GM18498 (cell line): ENCODE measurements at regions not wholly inside any gene's neighbourhood (a gene's known extent, or its start where the extent isn't known, plus 50 kb on each side); places are given as distances from the start of the nearest gene placed in this dataset.

Experiments used
- ATAC-seq: cut with Tn5 transposase; IDR thresholded peaks from one replicate; pipeline ENCODE4 v1.9.1; 2021; ENCODE audit warnings: mild to moderate bottlenecking, moderate library complexity; ENCODE audit not compliant: unreplicated experiment

- ATAC-seq: no peak
These were observed 182.6 kb upstream of the RNF32 start for GRCh38 chr7:156458011-156458410.

- ATAC-seq: no peak
These were observed 184.0 kb upstream of the RNF32 start for GRCh38 chr7:156456503-156457115.

GRCh38 chr7:156456032-156456431, 184.5 kb upstream of the RNF32 start:
- ATAC-seq: no peak

- ATAC-seq: no peak
These were observed 190.1 kb upstream of the RNF32 start for GRCh38 chr7:156450473-156450872.

- ATAC-seq: no peak
These were observed 191.7 kb upstream of the RNF32 start for GRCh38 chr7:156448918-156449317.

- no peak for ATAC-seq
These were observed 193.6 kb upstream of the RNF32 start for GRCh38 chr7:156446990-156447389.

- ATAC-seq: no peak
These were observed 194.4 kb upstream of the RNF32 start for GRCh38 chr7:156445997-156446761.

GRCh38 chr7:156442516-156442915, 198.1 kb upstream of the RNF32 start:
- no peak for ATAC-seq

GRCh38 chr7:156440456-156440855, 200.1 kb upstream of the RNF32 start:
- no peak for ATAC-seq

GRCh38 chr7:156438011-156438410, 202.6 kb upstream of the RNF32 start:
- no peak for ATAC-seq

GRCh38 chr7:156437021-156437614, 203.5 kb upstream of the RNF32 start:
- no peak for ATAC-seq

- no peak for ATAC-seq
These were observed 204.9 kb upstream of the RNF32 start for GRCh38 chr7:156435486-156436231.

- ATAC-seq: no peak
These were observed 205.9 kb upstream of the RNF32 start for GRCh38 chr7:156434706-156435105.

GRCh38 chr7:156432018-156432417, 208.6 kb upstream of the RNF32 start:
- ATAC-seq: no peak

- ATAC-seq: no peak
These were observed 210.5 kb upstream of the RNF32 start for GRCh38 chr7:156430109-156430508.

- no peak for ATAC-seq
These were observed 211.1 kb upstream of the RNF32 start for GRCh38 chr7:156429514-156429913.

GRCh38 chr7:156423876-156424275, 216.7 kb upstream of the RNF32 start:
- no peak for ATAC-seq

GRCh38 chr7:156420496-156420895, 220.1 kb upstream of the RNF32 start:
- ATAC-seq: no peak

- no peak for ATAC-seq
These were observed 220.8 kb upstream of the RNF32 start for GRCh38 chr7:156419782-156420181.

GRCh38 chr7:156402255-156402654, 238.3 kb upstream of the RNF32 start:
- no peak for ATAC-seq

- no peak for ATAC-seq
These were observed 239.0 kb upstream of the RNF32 start for GRCh38 chr7:156401617-156402016.

GRCh38 chr7:156400046-156400445, 240.5 kb upstream of the RNF32 start:
- ATAC-seq: no peak
